NCI-H2029 treated with DMSO at 0.1 percent for 48 hours (cell line): ENCODE measurements at regions not wholly inside any gene's neighbourhood (a gene's known extent, or its start where the extent isn't known, plus 50 kb on each side); places are given as distances from the start of the nearest gene placed in this dataset.

Source experiments
- DNase-seq: peaks from one replicate; lab custom pipeline; 2025; lab: John Stamatoyannopoulos, UW

DNA sequence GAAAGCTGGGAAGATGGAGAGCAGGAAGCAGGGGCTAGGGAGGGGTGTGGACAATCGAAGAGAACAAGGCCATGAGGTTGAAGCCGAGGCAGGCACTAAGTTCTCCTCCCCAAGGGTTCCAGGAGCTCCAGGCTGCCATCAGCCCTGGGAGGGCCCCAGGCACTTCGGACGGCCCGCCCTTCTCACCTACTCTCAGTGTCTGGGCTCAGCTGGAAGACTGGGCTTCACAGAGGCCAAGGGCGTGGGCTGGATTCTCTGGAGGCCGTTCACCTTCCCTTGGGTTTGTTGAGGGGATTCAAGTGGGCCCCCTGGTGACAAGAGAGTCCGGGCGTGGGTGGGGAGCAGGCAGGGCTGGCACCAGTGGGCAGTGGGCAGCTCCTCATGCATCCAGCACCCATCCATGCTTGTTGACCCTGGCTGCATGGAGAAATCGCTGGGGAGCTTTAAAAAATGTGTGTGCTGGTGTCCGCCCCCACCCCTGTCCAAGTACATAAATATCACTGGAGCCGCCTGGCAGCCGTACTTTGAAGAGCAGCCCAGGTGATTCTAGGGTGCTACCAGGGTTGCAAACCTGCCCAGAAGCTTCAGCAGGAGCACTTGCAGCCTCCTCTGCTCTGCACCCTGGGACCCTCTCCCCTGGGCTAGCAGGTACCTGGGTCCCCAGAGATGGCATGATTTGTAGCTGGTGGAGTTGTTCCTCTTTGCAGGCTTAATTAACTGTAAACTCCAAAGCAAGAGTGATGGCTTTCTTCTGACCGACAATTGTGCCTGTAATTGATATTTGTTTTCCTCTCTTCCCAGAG lies 74.3 kb downstream of the RTL6 start:
- no peak for DNase-seq

DNA sequence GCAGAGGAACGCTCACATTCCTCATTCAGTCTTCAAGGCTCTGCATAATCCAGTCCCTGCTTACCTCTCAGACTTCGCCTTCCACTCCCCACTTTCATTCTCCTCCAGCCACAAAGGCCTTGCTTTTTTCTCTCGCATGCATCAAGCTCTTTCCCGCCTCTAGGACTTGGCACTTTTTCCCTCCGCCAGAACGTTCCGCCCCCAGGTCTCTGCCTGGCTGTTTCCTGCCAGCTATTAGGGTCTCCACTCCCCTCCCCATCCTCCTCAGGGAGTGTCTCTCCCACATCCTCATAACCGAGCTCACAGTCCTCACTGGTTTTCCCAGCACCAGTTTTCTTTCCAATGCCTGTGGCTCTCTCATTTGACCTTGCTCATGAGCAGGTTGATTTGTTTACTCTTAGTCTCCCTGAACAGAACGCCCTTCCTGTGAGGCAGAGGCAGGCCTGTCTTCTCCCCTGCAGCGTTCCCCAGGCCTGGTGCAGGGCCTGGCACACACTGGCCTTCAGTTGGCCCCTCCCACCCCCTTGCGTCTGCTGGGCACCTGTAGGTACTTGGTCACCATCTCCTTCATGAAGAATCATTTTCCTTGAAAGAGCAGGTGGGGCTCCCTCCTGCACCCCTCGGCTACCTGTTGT lies 75.2 kb downstream of the RTL6 start:
- DNase-seq: no peak

GRCh38 chr22:44419429-44419828 lies 78.6 kb downstream of the RTL6 start:
- DNase-seq: no peak

DNA sequence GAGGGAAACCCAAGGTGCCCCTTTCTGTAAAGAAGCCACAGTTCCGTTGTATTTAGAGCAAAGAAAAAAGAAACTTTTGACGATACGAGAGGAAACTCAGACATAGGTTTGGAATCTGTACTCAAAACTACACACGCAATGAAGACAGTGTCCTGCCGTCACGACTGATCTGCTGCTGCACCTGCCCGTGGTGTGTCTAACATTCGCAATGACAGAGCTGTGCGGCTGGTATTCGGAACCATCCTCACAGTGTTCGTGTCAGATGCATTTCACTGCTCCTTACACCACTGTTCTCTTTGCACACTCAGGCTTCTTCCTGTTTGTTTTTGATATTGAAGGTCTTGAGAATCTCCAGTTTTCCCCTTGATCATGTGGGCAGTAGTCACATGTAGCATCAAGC lies 84.8 kb downstream of the RTL6 start:
- no peak for DNase-seq

DNA sequence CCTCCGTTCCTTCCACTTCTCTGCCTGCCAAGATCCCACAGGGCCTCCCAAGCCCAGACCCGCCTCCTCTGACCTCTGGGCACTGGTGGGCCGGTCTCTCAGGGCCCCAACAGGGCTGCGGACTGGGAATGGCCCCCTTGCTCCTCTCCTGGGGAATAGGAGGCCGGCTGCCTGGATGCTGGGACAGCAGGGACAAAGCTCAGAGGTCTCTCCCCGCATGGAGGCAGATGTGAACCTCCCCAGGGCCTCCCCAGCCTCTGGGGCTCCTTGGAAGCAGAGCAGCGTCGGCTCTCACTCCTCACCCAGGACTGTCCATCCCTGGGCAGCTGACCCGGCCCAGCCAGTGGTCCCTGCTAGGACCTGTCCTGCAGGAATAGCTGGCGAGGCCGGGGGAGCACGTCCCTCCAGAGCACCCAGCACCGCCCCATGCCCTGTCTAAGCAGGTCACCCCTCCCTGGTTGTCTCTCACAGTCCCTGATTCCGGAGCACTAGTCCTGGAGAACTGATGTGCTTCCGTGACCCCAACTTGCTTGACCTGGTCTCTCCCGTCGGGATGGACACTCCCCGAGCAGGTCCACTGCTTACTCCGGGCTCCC lies 85.8 kb downstream of the RTL6 start:
- no peak for DNase-seq

- no peak for DNase-seq
These were observed 86.6 kb downstream of the RTL6 start for GRCh38 chr22:44411226-44412135.

GRCh38 chr22:44410451-44410991 lies 87.5 kb downstream of the RTL6 start:
- no peak for DNase-seq

GRCh38 chr22:44409974-44410316 lies 88.1 kb downstream of the RTL6 start:
- DNase-seq: no peak

DNA sequence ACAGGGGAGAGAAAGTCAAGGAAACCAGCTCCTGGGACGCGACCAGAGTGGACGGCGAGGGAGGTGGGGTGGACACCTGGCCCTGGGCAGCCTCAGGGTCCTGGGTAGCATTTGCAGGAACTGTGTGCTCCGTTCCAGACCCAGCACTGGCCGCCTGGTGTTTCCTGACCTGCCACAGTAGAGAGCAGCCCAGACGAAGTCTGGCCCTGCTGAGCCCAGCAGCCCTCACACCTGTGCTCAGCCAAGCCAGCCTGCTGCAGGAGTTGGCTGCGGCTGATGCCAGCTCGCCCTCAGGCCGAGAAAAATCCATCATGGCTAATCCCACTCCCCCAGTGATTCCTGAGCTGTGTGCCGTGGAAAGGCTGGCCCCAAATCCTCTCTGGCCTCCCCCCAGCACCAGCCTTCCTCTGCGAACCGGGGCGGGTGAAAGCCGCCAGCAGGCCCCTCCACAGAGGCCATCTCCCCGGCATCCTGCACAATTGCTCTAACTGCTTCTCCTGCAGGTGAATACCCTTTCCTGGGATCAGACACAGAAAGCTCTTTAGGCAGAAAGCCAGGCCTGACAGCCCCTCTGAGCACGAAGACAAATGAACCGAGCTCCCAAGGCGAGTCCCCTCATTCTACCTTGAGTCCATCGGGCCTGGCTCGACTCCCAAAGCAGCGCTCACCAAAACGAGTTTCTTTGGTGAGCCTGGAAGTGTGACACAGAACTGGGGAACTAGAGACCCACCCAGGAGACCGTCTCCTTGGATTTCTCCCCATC lies 88.6 kb downstream of the RTL6 start:
- DNase-seq: no peak

- no peak for DNase-seq
These were observed 89.2 kb downstream of the RTL6 start for GRCh38 chr22:44408829-44409192.

- DNase-seq: no peak
These were observed 89.8 kb downstream of the RTL6 start for GRCh38 chr22:44407987-44408828.

GRCh38 chr22:44407171-44407986 lies 90.7 kb downstream of the RTL6 start:
- DNase-seq: no peak

DNA sequence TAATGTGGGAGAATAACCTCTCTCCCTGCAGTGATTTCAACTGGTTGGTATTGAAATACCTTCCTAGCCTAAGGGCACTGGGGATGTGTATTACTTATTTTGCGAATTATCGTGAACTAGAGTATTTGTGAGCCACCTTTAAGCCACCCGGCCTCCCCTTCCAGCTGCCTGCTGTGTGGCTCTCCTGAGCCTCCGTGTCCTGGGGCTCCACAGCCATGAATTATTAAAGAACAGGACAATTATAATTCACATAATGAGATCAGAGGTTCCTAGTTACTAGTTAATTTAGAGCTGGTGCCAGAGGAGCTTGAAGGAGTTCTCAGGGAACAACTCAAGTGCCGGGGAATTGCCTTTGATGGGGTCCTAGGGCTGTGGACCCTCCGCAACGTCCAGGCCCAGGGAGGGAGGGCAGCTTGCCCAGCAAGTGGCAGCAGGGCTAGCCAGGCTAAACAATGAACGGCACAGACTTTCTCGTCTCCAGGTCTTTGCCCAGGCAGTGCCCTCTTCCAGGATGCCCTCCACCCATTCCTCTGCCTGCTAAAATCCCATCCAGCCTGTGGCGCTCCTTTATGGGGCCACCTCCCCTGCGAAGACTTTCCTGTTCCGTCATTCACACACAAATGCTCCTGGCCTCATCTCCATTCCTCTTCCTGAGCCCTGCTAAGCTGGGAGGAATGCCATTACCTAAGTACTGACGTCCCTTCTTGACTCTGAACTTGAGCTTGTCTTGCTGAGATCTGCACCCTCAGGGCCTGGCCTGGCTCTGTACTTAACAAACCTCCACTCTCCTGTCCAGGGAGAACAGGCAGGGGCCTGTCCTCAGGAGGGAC lies 91.5 kb downstream of the RTL6 start:
- DNase-seq: no peak

GRCh38 chr22:44405661-44406060 lies 92.4 kb downstream of the RTL6 start:
- no peak for DNase-seq

DNA sequence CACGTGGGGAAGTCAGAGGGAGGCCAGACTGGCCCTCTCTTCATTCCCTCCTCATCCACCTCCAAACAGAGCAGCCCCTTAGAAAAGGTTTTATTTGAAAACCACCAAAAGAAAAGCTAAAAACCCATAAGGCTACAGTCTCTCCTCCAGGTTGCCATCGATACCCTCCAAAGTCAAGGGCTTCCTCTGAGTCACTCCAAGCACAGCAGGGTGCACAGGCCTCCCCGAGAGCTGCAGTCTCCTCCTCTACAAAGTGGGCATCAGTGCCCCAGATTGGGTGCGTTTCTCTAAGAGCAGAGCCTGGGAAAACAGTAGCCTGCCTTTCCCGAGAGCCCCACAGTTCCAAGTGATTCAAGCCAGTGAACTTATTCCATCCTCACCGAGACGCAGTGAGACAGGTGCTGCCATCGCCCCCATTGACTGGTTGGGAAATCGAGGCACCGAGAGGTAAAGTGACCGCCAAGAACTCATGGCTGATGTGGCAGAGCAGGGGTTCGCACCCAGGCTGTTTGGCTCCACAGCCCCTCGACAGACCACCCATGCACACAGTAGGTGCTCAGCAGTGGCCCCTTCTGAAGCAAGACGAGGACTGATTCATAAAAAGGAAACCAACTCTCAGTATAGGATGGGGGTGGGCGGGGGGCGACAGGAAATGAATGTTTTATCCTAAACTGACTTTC lies 91.7 kb upstream of the SHISAL1 start:
- no peak for DNase-seq

DNA sequence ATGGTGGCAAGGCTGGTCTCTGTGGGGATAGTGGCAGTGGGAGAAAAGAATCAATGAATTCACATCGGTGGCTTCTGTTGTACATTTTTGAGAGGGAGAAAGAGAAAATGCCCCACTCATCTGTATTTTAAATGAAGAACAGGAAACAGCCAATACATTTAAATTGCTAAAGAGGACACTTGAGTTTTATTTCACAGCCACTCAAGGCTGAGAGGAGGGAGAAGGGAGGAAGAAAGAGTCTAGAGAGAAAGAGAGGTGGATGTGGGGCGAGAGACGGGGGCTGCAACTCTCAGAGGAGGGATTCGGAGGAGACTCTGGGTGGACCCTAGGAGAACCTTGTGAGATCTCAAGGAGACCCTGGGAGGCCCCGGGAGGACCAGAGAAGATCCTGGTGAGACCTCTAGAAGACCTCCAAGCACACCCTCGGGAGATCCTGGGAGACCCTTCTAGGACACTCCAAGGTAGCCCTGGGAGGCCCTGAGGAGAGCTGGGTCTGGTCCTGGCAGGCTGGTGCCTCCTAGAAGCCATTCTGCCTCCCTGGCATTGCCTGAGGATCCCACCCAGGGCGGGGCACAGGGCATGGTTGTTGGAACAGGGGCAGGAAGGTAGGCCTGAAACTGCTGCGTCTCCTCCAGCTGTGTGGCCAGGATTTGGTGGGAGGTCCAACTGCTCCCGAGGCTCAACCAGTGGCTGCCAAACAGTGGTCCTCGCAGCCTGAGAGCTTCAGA lies 91.0 kb upstream of the SHISAL1 start:
- no peak for DNase-seq

- no peak for DNase-seq
These were observed 90.4 kb upstream of the SHISAL1 start for GRCh38 chr22:44403166-44403565.
